IMR-90 (cell line): ENCODE measurements at regions not wholly inside any gene's neighbourhood (a gene's known extent, or its start where the extent isn't known, plus 50 kb on each side); places are given as distances from the start of the nearest gene placed in this dataset.

Experiments
- ATAC-seq: fragments of 200-7000 bp; cut with Tn5 transposase; 2 replicates; pipeline ENCODE4 v1.9.1; 2020; ENCODE audit warnings: low read depth, mild to moderate bottlenecking, moderate library complexity
- BruUV-seq: library from RNA; stranded (reverse); fragments of 400-500 nt; replicated peaks from 2 replicates; lab custom pipeline; 2021; lab: Mats Ljungman, UMichigan
- CTCF ChIA-PET: fragments of 300-600 bp; formaldehyde crosslinking; extraction: SDS; loops from one replicate; lab custom pipeline; 2021; ENCODE audit warnings: antibody characterized with exemption; lab: Yijun Ruan, JAX
- POLR2A ChIA-PET: fragments of 300-600 bp; sonication (Branson Sonifier 250); formaldehyde crosslinking; loops from one replicate; lab custom pipeline; 2022; ENCODE audit warnings: antibody characterized with exemption; ENCODE audit not compliant: unreplicated experiment; lab: Charles Lee
- DNase-seq: peaks from one replicate; pipeline ENCODE4 v3.0.0; 2013
- H2AFZ ChIP-seq: replicated peaks from 2 replicates; pipeline ENCODE3; 2013; ENCODE audit warnings: low read length, mild to moderate bottlenecking; ENCODE audit not compliant: poor library complexity
- H2AK5ac ChIP-seq: 2 replicates; pipeline ENCODE4 v1.6.1; 2013; ENCODE audit warnings: low read depth, low read length, inconsistent platforms
- H2AK9ac ChIP-seq: replicated peaks from 2 replicates; pipeline ENCODE3; 2013; ENCODE audit warnings: mild to moderate bottlenecking, low read depth, low read length, moderate library complexity; ENCODE audit not compliant: poor library complexity
- H2BK120ac ChIP-seq: 2 replicates; pipeline ENCODE4 v1.6.1; 2013; ENCODE audit warnings: low read depth, low read length, inconsistent platforms
- H2BK15ac ChIP-seq: 3 replicates; pipeline ENCODE4 v1.6.1; 2013; ENCODE audit warnings: low read depth, low read length, inconsistent platforms
- H2BK20ac ChIP-seq: 2 replicates; pipeline ENCODE4 v1.6.1; 2013; ENCODE audit warnings: low read depth, mild to moderate bottlenecking, inconsistent platforms, low read length, moderate library complexity
- H2BK5ac ChIP-seq: 2 replicates; pipeline ENCODE4 v1.6.1; 2013; ENCODE audit warnings: mild to moderate bottlenecking, low read depth, low read length, inconsistent platforms; ENCODE audit not compliant: poor library complexity, severe bottlenecking
- H3K14ac ChIP-seq: replicated peaks from 2 replicates; pipeline ENCODE4 v1.6.1; 2013; ENCODE audit warnings: low read depth, low read length, inconsistent platforms
- H3K18ac ChIP-seq: 2 replicates; pipeline ENCODE4 v1.6.1; 2013; ENCODE audit warnings: low read depth, low read length, control low read depth
- H3K23ac ChIP-seq: 2 replicates; pipeline ENCODE4 v1.6.1; 2013; ENCODE audit warnings: low read depth, low read length, inconsistent platforms
- H3K27ac ChIP-seq: 2 replicates; pipeline ENCODE4 v1.5.1; 2013; ENCODE audit warnings: mild to moderate bottlenecking, control low read depth, low read length; ENCODE audit not compliant: insufficient read depth
- H3K27me3 ChIP-seq: 2 replicates; pipeline ENCODE4 v1.6.1; 2013; ENCODE audit warnings: low read length; ENCODE audit not compliant: control insufficient read depth, insufficient read depth
- H3K36me3 ChIP-seq: 2 replicates; pipeline ENCODE4 v1.6.1; 2013; ENCODE audit warnings: low read length, mixed read lengths; ENCODE audit not compliant: control insufficient read depth, insufficient read depth
- H3K4ac ChIP-seq: 2 replicates; pipeline ENCODE4 v1.6.1; 2013; ENCODE audit warnings: low read depth, low read length, inconsistent platforms
- H3K4me1 ChIP-seq: 2 replicates; pipeline ENCODE4 v1.6.1; 2013; ENCODE audit warnings: low read length, mixed read lengths; ENCODE audit not compliant: control insufficient read depth, insufficient read depth
- H3K4me2 ChIP-seq: 2 replicates; pipeline ENCODE4 v1.6.1; 2013; ENCODE audit warnings: low read depth, mild to moderate bottlenecking, control low read depth, low read length, moderate library complexity
- H3K4me3 ChIP-seq: 2 replicates; pipeline ENCODE4 v1.5.1; 2013; ENCODE audit warnings: low read depth, mild to moderate bottlenecking, control low read depth, low read length, moderate library complexity; ENCODE audit not compliant: insufficient read depth
- H3K56ac ChIP-seq: 2 replicates; pipeline ENCODE4 v1.6.1; 2013; ENCODE audit warnings: low read length, inconsistent platforms; ENCODE audit not compliant: insufficient read depth; ENCODE audit errors: extremely low read depth
- H3K79me1 ChIP-seq, 2 experiments: 2 replicates each; pipeline ENCODE4 v1.6.1; 2013; ENCODE audit warnings: low read length in 2 of 2, inconsistent platforms in 1 of 2, low read depth in 1 of 2
- H3K9ac ChIP-seq: 2 replicates; pipeline ENCODE4 v1.6.1; 2013; ENCODE audit warnings: low read depth, low read length, control low read depth
- H3K9me1 ChIP-seq: 2 replicates; pipeline ENCODE4 v1.6.1; 2013; ENCODE audit warnings: low read length, inconsistent platforms; ENCODE audit not compliant: insufficient read depth
- H3K9me3 ChIP-seq: 2 replicates; pipeline ENCODE4 v1.6.1; 2013; ENCODE audit warnings: low read length; ENCODE audit not compliant: control insufficient read depth, insufficient read depth
- H4K20me1 ChIP-seq: 2 replicates; pipeline ENCODE4 v1.6.1; 2013; ENCODE audit warnings: low read length, inconsistent platforms; ENCODE audit not compliant: insufficient read depth
- H4K5ac ChIP-seq: 2 replicates; pipeline ENCODE4 v1.6.1; 2013; ENCODE audit warnings: mild to moderate bottlenecking, low read depth, low read length, control low read depth
- H4K8ac ChIP-seq, 2 experiments: 2 replicates each; pipeline ENCODE4 v1.6.1; 2013; ENCODE audit warnings: low read depth in 2 of 2, low read length in 2 of 2, control low read depth in 1 of 2, inconsistent platforms in 1 of 2
- H4K91ac ChIP-seq: 2 replicates; pipeline ENCODE4 v1.6.1; 2013; ENCODE audit warnings: low read depth, low read length, inconsistent platforms; ENCODE audit not compliant: insufficient read depth
- BHLHE40 ChIP-seq: fragments of 150-350 bp; IDR thresholded peaks from 2 replicates; pipeline ENCODE4 v1.6.1; 2016; ENCODE audit warnings: mild to moderate bottlenecking, low read depth, low read length
- CEBPB ChIP-seq: IDR thresholded peaks from 2 replicates; pipeline ENCODE4 v1.6.1; 2012; ENCODE audit warnings: low read depth, low read length, improper control_type of control experiment
- CHD1 ChIP-seq: IDR thresholded peaks from 2 replicates; pipeline ENCODE4 v1.6.1; 2012; ENCODE audit warnings: low read depth, low read length, improper control_type of control experiment
- CTCF ChIP-seq: conservative IDR thresholded peaks from 2 replicates; pipeline ENCODE4 v1.5.1; 2012; ENCODE audit warnings: mild to moderate bottlenecking, low read depth, low read length, improper control_type of control experiment
- FOS ChIP-seq: fragments of 150-350 bp; IDR thresholded peaks from 2 replicates; pipeline ENCODE4 v1.6.1; 2016; ENCODE audit warnings: low read depth, low read length
- MAFK ChIP-seq: IDR thresholded peaks from 2 replicates; pipeline ENCODE4 v1.6.1; 2012; ENCODE audit warnings: low read depth, low read length, improper control_type of control experiment
- MAZ ChIP-seq: IDR thresholded peaks from 2 replicates; pipeline ENCODE4 v1.6.1; 2012; ENCODE audit warnings: low read depth, mild to moderate bottlenecking, low read length, improper control_type of control experiment, moderate library complexity, borderline replicate concordance
- MXI1 ChIP-seq: IDR thresholded peaks from 2 replicates; pipeline ENCODE4 v1.6.1; 2012; ENCODE audit warnings: low read depth, mild to moderate bottlenecking, low read length, moderate library complexity, borderline replicate concordance
- POLR2A ChIP-seq: IDR thresholded peaks from 2 replicates; pipeline ENCODE4 v1.6.1; 2012; ENCODE audit warnings: mild to moderate bottlenecking, low read depth, low read length
- RAD21 ChIP-seq: IDR thresholded peaks from 2 replicates; pipeline ENCODE4 v1.6.1; 2012; ENCODE audit warnings: low read length, improper control_type of control experiment
- RFX5 ChIP-seq: IDR thresholded peaks from 2 replicates; pipeline ENCODE4 v1.8.0; 2012; ENCODE audit warnings: low read depth, mild to moderate bottlenecking, low read length, moderate library complexity
- SMC3 ChIP-seq: fragments of 150-350 bp; IDR thresholded peaks from 2 replicates; pipeline ENCODE4 v1.6.1; 2016; ENCODE audit warnings: low read depth, mild to moderate bottlenecking, antibody characterized with exemption, low read length, moderate library complexity
- WGBS, 2 experiments: methylation state at CpG; one replicate each; pipeline versions ENCODE4 v1.1.5 to v1.1.7; 2013; ENCODE audit warnings: missing lambda C conversion rate in 2 of 2; ENCODE audit not compliant: insufficient read length in 1 of 2; ENCODE audit errors: extremely low coverage in 2 of 2; 5-methylcytosine and 5-hydroxymethylcytosine counted together
- dilution Hi-C: fragments of 300-500 bp; cut with HindIII; formaldehyde crosslinking; loops from one replicate; pipeline ENCODE4 v1.14.3; 2018; ENCODE audit warnings: low sequenced_read_pairs; ENCODE audit not compliant: unreplicated experiment
- in situ Hi-C: fragments of 300-500 bp; cut with MboI; formaldehyde crosslinking; loops from 3 replicates; pipeline ENCODE4 v1.14.3; 2019; ENCODE audit warnings: low sequenced_read_pairs, inconsistent platforms, mixed read lengths
- intact Hi-C: fragments of 100-400 bp; cut with micrococcal nuclease; formaldehyde crosslinking; loops from 2 replicates; pipeline ENCODE4 v1.10.0; 2022
- TF ChIP-seq, protein P1 (sequence below): fragments of 150-350 bp; IDR thresholded peaks from 2 replicates; pipeline ENCODE4 v1.6.1; 2016; ENCODE audit warnings: low read depth, mild to moderate bottlenecking, low read length, moderate library complexity, borderline replicate concordance

DNA sequence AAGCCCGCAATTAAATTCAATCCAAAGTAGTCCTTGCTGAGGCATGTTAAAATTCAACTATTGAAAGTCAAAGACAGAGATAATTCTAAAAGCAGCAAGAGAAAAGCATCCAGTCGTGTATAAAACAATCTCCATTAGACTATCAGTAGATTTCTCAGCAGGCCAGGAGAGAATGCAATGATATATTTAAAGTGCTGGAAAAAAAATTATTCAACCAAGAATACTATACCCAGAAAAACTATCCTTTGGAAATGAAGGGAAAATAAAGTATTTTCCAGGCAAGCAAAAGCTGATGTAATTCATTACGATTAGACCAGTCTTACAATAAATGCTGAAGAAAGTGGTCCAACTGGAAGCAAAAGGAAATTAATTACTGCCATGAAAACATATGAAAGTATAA lies 113.5 kb downstream of the TRIM42 start:
- H3K18ac ChIP-seq: no peak overlapping the region

More for the DNA sequence above, 113.5 kb downstream of the TRIM42 start:
- no peak overlapping the region for H3K4me3 ChIP-seq
- no peak overlapping the region for H3K23ac ChIP-seq
- no peak overlapping the region for H2BK20ac ChIP-seq
- no CpG with 5 or more reads among the region's 3 CpGs for WGBS, 2 experiments
- TF ChIP-seq CEBPB: no peak
- no peak for TF ChIP-seq MXI1
- no peak for TF ChIP-seq FOS
- no peak for TF ChIP-seq CTCF
- TF ChIP-seq BHLHE40: no peak
- TF ChIP-seq CHD1: no peak
- TF ChIP-seq, protein P1, sequence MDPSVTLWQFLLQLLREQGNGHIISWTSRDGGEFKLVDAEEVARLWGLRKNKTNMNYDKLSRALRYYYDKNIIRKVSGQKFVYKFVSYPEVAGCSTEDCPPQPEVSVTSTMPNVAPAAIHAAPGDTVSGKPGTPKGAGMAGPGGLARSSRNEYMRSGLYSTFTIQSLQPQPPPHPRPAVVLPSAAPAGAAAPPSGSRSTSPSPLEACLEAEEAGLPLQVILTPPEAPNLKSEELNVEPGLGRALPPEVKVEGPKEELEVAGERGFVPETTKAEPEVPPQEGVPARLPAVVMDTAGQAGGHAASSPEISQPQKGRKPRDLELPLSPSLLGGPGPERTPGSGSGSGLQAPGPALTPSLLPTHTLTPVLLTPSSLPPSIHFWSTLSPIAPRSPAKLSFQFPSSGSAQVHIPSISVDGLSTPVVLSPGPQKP: no peak
- TF ChIP-seq MAFK: no peak
- TF ChIP-seq POLR2A: no peak
- TF ChIP-seq RFX5: no peak
- TF ChIP-seq RAD21: no peak
- TF ChIP-seq SMC3: no peak
- no peak for TF ChIP-seq MAZ
- no peak overlapping the region for H3K27ac ChIP-seq
- no peak overlapping the region for H2AFZ ChIP-seq
- intact Hi-C loops (no loop called here), dilution Hi-C loops (no loop called here), in situ Hi-C loops (no loop called here)
- CTCF ChIA-PET: no interaction called here
- H2AK9ac ChIP-seq: no peak overlapping the region
- no peak overlapping the region for H2AK5ac ChIP-seq
- H3K14ac ChIP-seq: no peak overlapping the region
- ATAC-seq (no peak), DNase-seq (no peak)
- H4K20me1 ChIP-seq: no peaks in the 10 kb centered on the region
- BruUV-seq: no TSS peak
- H2BK5ac ChIP-seq: no peak overlapping the region
- H3K4me1 ChIP-seq: no peaks in the 10 kb centered on the region
- H3K56ac ChIP-seq: no peak overlapping the region
- H3K27me3 ChIP-seq: no peaks in the 10 kb centered on the region
- no peak overlapping the region for H4K5ac ChIP-seq
- POLR2A ChIA-PET: no interaction called here
- H2BK120ac ChIP-seq: no peak overlapping the region
- H3K9me1 ChIP-seq: no peaks in the 10 kb centered on the region
- H3K9me3 ChIP-seq: no peaks in the 10 kb centered on the region
- H4K91ac ChIP-seq: no peak overlapping the region
- no peaks in the 10 kb centered on the region for H3K36me3 ChIP-seq
- no peak overlapping the region for H3K9ac ChIP-seq
- H4K8ac ChIP-seq: no peak overlapping the region
- no peak overlapping the region for H2BK15ac ChIP-seq
- no peak overlapping the region for H3K4me2 ChIP-seq
- H3K79me1 ChIP-seq: no peaks in the 10 kb centered on the region
- no peak overlapping the region for H3K4ac ChIP-seq
